Endothelial cell of umbilical vein (primary cell): ENCODE measurements at regions not wholly inside any gene's neighbourhood (a gene's known extent, or its start where the extent isn't known, plus 50 kb on each side); places are given as distances from the start of the nearest gene placed in this dataset.

Experiments
- BruUV-seq: library from RNA; stranded (reverse); fragments of 400-500 nt; replicated peaks from 2 replicates; lab custom pipeline; 2021; lab: Mats Ljungman, UMichigan
- CTCF ChIA-PET: fragments of 300-600, 350-600 bp; sonication (Branson Sonifier 250); formaldehyde crosslinking; loops from one replicate; lab custom pipeline; 2021; ENCODE audit warnings: antibody characterized with exemption, inconsistent platforms; lab: Charles Lee
- POLR2A ChIA-PET: fragments of 300-600, 350-600 bp; sonication (Branson Sonifier 250); formaldehyde crosslinking; loops from one replicate; lab custom pipeline; 2021; ENCODE audit warnings: antibody characterized with exemption, inconsistent platforms; lab: Charles Lee
- DNase-seq: peaks from one replicate; pipeline ENCODE4 v3.0.0-alpha.2; 2011; ENCODE audit warnings: low read depth, low spot score
- FAIRE-seq: peaks from 2 replicates; lab custom pipeline; 2011; peaks lifted over from hg19 to GRCh38; lab: Jason Lieb, UNC
- H2AFZ ChIP-seq: 2 replicates; pipeline ENCODE4 v1.6.0; 2012; ENCODE audit warnings: low read depth, low read length, control low read depth, inconsistent platforms
- H3K27ac ChIP-seq: 2 replicates; pipeline ENCODE4 v1.5.1; 2011; ENCODE audit warnings: low read depth, mild to moderate bottlenecking, control low read depth, low read length, moderate library complexity; ENCODE audit not compliant: insufficient read depth
- H3K27me3 ChIP-seq, 2 experiments: 2 replicates each; pipeline versions ENCODE4 v1.6.0 to v1.6.1; 2011; ENCODE audit warnings: low read length in 2 of 2, mixed read lengths in 1 of 2; ENCODE audit not compliant: control insufficient read depth in 2 of 2, insufficient read depth in 2 of 2
- H3K36me3 ChIP-seq, 2 experiments: 2 replicates in 1 of 2; 3 replicates in 1 of 2; pipeline ENCODE4 v1.5.1; 2011; ENCODE audit warnings: low read length in 2 of 2, mild to moderate bottlenecking in 1 of 2, moderate library complexity in 1 of 2; ENCODE audit not compliant: control insufficient read depth in 2 of 2, insufficient read depth in 2 of 2; ENCODE audit errors: extremely low read depth in 1 of 2
- H3K4me1 ChIP-seq: 3 replicates; pipeline ENCODE4 v1.5.1; 2011; ENCODE audit warnings: mild to moderate bottlenecking, low read length; ENCODE audit not compliant: control insufficient read depth, insufficient read depth; ENCODE audit errors: extremely low read depth
- H3K4me2 ChIP-seq: 2 replicates; pipeline ENCODE4 v1.6.1; 2011; ENCODE audit warnings: low read length, control low read depth, mixed read lengths; ENCODE audit not compliant: insufficient read depth
- H3K4me3 ChIP-seq, 3 experiments: fragments of 200-600 bp in 1 of 3; sonication (generic), shearing (Covaris generic) in 1 of 3; replicated peaks in 1 of 3; 2 replicates each; pipeline ENCODE4 v1.5.1; 2011 to 2016; ENCODE audit warnings: control low read depth in 3 of 3, low read length in 3 of 3, mild to moderate bottlenecking in 2 of 3, inconsistent platforms in 1 of 3, low read depth in 1 of 3, moderate library complexity in 1 of 3; ENCODE audit not compliant: insufficient read depth in 1 of 3
- H3K79me2 ChIP-seq: 2 replicates; pipeline ENCODE4 v1.6.0; 2012; ENCODE audit warnings: low read length, inconsistent platforms; ENCODE audit not compliant: control insufficient read depth, insufficient read depth
- H3K9ac ChIP-seq: replicated peaks from 2 replicates; pipeline ENCODE3; 2011; ENCODE audit warnings: low read length, control low read depth; ENCODE audit not compliant: insufficient read depth; ENCODE audit errors: extremely low read depth
- H3K9me1 ChIP-seq: replicated peaks from 3 replicates; pipeline ENCODE4 v1.6.0; 2011; ENCODE audit warnings: mild to moderate bottlenecking, low read length; ENCODE audit not compliant: control insufficient read depth, insufficient read depth; ENCODE audit errors: extremely low read depth
- H3K9me3 ChIP-seq: replicated peaks from 2 replicates; pipeline ENCODE4 v1.5.1; 2012; ENCODE audit warnings: low read length, inconsistent platforms; ENCODE audit not compliant: control insufficient read depth, insufficient read depth
- H4K20me1 ChIP-seq: replicated peaks from 2 replicates; pipeline ENCODE3; 2011; ENCODE audit warnings: mild to moderate bottlenecking, low read length; ENCODE audit not compliant: control insufficient read depth, insufficient read depth; ENCODE audit errors: extremely low read depth
- EZH2 ChIP-seq: IDR thresholded peaks from 2 replicates; pipeline ENCODE4 v1.6.1; 2012; ENCODE audit warnings: borderline replicate concordance, low read depth, mild to moderate bottlenecking, moderate library complexity, low read length, inconsistent platforms; ENCODE audit not compliant: severe bottlenecking
- FOS ChIP-seq: IDR thresholded peaks from 2 replicates; pipeline ENCODE4 v1.6.1; 2011; ENCODE audit warnings: mild to moderate bottlenecking, low read length, moderate library complexity, borderline replicate concordance; ENCODE audit not compliant: insufficient read depth
- GATA2 ChIP-seq: IDR thresholded peaks from 2 replicates; pipeline ENCODE4 v1.7.0; 2011; ENCODE audit warnings: low read depth, mild to moderate bottlenecking, moderate library complexity, mixed read lengths, low read length; ENCODE audit not compliant: insufficient read length, insufficient read depth
- JUN ChIP-seq: IDR thresholded peaks from 2 replicates; pipeline ENCODE4 v1.6.1; 2011; ENCODE audit warnings: borderline replicate concordance, low read depth; ENCODE audit not compliant: insufficient read length, insufficient read depth
- MYC ChIP-seq: IDR thresholded peaks from one replicate; pipeline ENCODE4 v1.6.1; 2011; ENCODE audit warnings: mild to moderate bottlenecking, low read depth, low read length
- POLR2A ChIP-seq: IDR thresholded peaks from 2 replicates; pipeline ENCODE4 v1.6.1; 2012; ENCODE audit warnings: low read depth, mild to moderate bottlenecking, control low read depth, low read length
- POLR2AphosphoS5 ChIP-seq: IDR thresholded peaks from 2 replicates; pipeline ENCODE4 v1.6.1; 2012; ENCODE audit warnings: low read depth, mild to moderate bottlenecking, control low read depth, low read length, moderate library complexity; ENCODE audit not compliant: insufficient read depth
- dilution Hi-C: fragments of 300-500 bp; cut with MboI; formaldehyde crosslinking; loops from one replicate; pipeline ENCODE4 v1.15.0; 2019; ENCODE audit warnings: low sequenced_read_pairs; ENCODE audit not compliant: extremely low pct_ligation_motif_present
- intact Hi-C: fragments of 100-400 bp; cut with micrococcal nuclease; formaldehyde crosslinking; loops from one replicate; pipeline ENCODE4 v1.10.0; 2022
- TF ChIP-seq, protein P1 (sequence below): IDR thresholded peaks from 2 replicates; pipeline ENCODE4 v1.6.1; 2011; ENCODE audit not compliant: insufficient read depth, insufficient read length
- TF ChIP-seq, protein P2 (sequence below), 2 donors: IDR thresholded peaks; 1 replicate in 1 of 2; 2 replicates in 1 of 2; pipeline ENCODE4 v1.5.1; 2011; ENCODE audit warnings: low read length in 2 of 2, mild to moderate bottlenecking in 2 of 2, moderate library complexity in 2 of 2, control low read depth in 1 of 2, inconsistent platforms in 1 of 2, low read depth in 1 of 2; ENCODE audit not compliant: insufficient read depth in 1 of 2; ENCODE audit errors: extremely low read depth in 1 of 2

DNA sequence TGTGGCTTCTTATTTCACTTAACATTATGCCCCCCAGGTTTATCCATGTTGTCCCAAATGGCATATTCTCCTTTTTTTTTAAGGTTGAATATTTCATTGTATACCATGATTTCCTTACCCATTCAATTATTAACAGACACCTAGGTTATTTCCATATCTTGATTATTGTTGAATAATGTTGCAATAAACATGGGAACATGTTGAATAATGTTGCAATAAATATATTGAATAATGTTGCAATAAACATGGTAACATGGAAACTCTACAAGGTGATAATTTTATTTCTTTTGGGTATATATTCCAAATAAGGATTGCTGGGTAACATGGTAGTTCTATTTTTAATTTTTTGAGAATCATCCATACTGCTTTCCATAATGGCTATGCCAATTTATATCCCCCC, 648.1 kb downstream of the MMUT start:
- DNase-seq (no peak), FAIRE-seq (no peak)
- H3K79me2 ChIP-seq, result no peaks in the 10 kb centered on the region
- no peaks in the 10 kb centered on the region for H3K9me3 ChIP-seq
- no peak overlapping the region for H3K27ac ChIP-seq
- no peak overlapping the region for H2AFZ ChIP-seq
- BruUV-seq, result no TSS peak
- ChIA-PET POLR2A (no interaction called here), CTCF (no interaction called here)
- intact Hi-C loops (no loop called here), dilution Hi-C loops (no loop called here)
- no peaks in the 10 kb centered on the region for H3K9me1 ChIP-seq
- H3K27me3 ChIP-seq, result no peaks in the 10 kb centered on the region
- H3K9ac ChIP-seq, result no peak overlapping the region
- TF ChIP-seq MYC (no peak), EZH2 (no peak), POLR2AphosphoS5 (no peak), JUN (no peak), POLR2A (no peak), GATA2 (no peak), FOS (no peak)
- TF ChIP-seq, protein P1, sequence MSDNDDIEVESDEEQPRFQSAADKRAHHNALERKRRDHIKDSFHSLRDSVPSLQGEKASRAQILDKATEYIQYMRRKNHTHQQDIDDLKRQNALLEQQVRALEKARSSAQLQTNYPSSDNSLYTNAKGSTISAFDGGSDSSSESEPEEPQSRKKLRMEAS, result no peak
- TF ChIP-seq, protein P2, sequence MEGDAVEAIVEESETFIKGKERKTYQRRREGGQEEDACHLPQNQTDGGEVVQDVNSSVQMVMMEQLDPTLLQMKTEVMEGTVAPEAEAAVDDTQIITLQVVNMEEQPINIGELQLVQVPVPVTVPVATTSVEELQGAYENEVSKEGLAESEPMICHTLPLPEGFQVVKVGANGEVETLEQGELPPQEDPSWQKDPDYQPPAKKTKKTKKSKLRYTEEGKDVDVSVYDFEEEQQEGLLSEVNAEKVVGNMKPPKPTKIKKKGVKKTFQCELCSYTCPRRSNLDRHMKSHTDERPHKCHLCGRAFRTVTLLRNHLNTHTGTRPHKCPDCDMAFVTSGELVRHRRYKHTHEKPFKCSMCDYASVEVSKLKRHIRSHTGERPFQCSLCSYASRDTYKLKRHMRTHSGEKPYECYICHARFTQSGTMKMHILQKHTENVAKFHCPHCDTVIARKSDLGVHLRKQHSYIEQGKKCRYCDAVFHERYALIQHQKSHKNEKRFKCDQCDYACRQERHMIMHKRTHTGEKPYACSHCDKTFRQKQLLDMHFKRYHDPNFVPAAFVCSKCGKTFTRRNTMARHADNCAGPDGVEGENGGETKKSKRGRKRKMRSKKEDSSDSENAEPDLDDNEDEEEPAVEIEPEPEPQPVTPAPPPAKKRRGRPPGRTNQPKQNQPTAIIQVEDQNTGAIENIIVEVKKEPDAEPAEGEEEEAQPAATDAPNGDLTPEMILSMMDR (IDR thresholded peaks at IDR 0.05; ENCODE audit: extremely low read depth in 1 of 2, insufficient read depth in 1 of 2, low read depth in 1 of 2, low read length in 2 of 2), result no peak
- no peaks in the 10 kb centered on the region for H3K36me3 ChIP-seq
- H3K4me2 ChIP-seq, result no peak overlapping the region
- no peak overlapping the region for H3K4me3 ChIP-seq
- H4K20me1 ChIP-seq, result no peaks in the 10 kb centered on the region
- no peaks in the 10 kb centered on the region for H3K4me1 ChIP-seq
